HFFc6 (cell line): ENCODE measurements at regions not wholly inside any gene's neighbourhood (a gene's known extent, or its start where the extent isn't known, plus 50 kb on each side); places are given as distances from the start of the nearest gene placed in this dataset.

Experiments used
- DNase-seq: peaks from one replicate; pipeline ENCODE4 v3.0.0-alpha.2; 2018
- H3K27ac Mint-ChIP-seq: 2 replicates; pipeline ENCODE4 v1.8.0; 2020; ENCODE audit warnings: mild to moderate bottlenecking, mixed read lengths
- H3K27me3 Mint-ChIP-seq: 2 replicates; pipeline ENCODE4 v1.8.0; 2021; ENCODE audit warnings: mild to moderate bottlenecking, moderate library complexity, mixed read lengths; ENCODE audit not compliant: insufficient read depth
- H3K36me3 Mint-ChIP-seq: 2 replicates; pipeline ENCODE4 v1.8.0; 2021; ENCODE audit warnings: low read depth, mixed read lengths
- H3K4me1 Mint-ChIP-seq: 2 replicates; pipeline ENCODE4 v1.8.0; 2020; ENCODE audit warnings: low read depth, mixed read lengths
- H3K4me3 Mint-ChIP-seq: 2 replicates; pipeline ENCODE4 v1.8.0; 2020; ENCODE audit warnings: mild to moderate bottlenecking, moderate library complexity, mixed read lengths
- H3K9me3 Mint-ChIP-seq: 2 replicates; pipeline ENCODE4 v1.8.0; 2020; ENCODE audit warnings: mild to moderate bottlenecking, mixed read lengths
- TF ChIP-seq, protein P1 (sequence below): fragments of 200-600 bp; sonication (generic); IDR thresholded peaks from 2 replicates; pipeline ENCODE4 v1.5.0; 2021; ENCODE audit warnings: antibody characterized with exemption, mild to moderate bottlenecking

DNA sequence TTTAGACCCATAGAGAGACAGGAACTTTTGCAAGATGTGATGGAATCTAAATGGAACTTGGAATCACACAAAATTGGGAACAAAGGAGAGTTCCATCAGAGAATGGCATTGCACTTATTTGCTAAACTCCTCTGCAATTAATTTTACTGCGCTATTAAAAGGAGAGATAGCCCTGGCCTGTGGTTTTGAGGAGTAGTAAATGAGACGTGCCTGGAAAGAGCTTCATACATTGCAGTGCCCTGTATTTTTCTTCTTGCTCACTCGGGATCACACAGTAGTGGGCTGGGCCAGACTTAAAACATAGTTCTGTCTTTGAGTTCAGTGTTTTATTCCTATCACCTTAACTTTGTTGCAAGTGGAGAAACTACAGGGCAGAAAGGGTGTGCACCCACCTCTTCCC, 94.4 kb upstream of the SLC27A6 start:
- TF ChIP-seq, protein P1, sequence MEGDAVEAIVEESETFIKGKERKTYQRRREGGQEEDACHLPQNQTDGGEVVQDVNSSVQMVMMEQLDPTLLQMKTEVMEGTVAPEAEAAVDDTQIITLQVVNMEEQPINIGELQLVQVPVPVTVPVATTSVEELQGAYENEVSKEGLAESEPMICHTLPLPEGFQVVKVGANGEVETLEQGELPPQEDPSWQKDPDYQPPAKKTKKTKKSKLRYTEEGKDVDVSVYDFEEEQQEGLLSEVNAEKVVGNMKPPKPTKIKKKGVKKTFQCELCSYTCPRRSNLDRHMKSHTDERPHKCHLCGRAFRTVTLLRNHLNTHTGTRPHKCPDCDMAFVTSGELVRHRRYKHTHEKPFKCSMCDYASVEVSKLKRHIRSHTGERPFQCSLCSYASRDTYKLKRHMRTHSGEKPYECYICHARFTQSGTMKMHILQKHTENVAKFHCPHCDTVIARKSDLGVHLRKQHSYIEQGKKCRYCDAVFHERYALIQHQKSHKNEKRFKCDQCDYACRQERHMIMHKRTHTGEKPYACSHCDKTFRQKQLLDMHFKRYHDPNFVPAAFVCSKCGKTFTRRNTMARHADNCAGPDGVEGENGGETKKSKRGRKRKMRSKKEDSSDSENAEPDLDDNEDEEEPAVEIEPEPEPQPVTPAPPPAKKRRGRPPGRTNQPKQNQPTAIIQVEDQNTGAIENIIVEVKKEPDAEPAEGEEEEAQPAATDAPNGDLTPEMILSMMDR = no peak
- H3K4me3 Mint-ChIP-seq = no peak overlapping the region
- no peaks in the 10 kb centered on the region; the same call in 1 of the 2 replicates for H3K27me3 Mint-ChIP-seq
- H3K4me1 Mint-ChIP-seq = no peaks in the 10 kb centered on the region
- no peak for DNase-seq
- H3K27ac Mint-ChIP-seq = no peak overlapping the region
- H3K9me3 Mint-ChIP-seq = peaks cover 4% of the 10 kb centered on the region
- no peaks in the 10 kb centered on the region for H3K36me3 Mint-ChIP-seq

DNA sequence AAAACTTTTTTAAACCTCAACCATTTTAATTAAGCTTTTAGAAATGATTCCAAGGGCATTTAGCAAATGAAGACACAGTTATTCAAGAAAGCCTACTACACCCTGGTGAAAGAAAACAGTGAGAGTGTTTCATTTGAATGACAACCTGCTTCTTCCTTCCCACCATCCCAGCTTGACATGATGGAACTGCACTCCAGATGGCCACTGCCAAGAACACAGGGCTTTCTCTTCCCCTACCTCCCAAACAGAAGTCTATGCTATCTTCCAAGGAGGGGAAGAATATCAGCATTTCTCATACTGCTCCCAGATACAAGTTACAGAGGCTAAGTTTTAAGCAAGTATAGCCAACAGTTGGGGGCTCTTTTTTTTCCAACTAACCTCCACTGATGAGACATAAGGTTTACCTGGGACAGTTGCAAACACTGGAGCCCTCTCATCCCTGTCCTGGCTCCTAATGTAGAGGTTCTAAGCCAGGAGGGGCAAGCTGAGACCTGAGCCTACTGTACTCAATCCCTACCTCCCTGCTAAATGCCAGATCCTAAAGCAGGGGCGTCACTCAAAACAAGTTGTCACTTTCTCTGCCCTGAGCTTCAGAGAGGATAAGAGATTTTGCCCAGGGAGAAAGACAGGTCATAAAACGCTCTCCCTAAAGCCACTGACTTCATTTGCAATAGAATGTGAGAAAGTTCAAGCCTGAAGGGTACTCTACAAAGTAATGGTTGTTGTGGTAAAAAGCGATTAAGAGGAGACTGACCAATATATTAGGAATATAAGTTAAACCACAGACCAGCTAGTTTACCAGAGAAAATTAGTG, 88.5 kb upstream of the SLC27A6 start:
- H3K9me3 Mint-ChIP-seq = no peaks in the 10 kb centered on the region
- H3K27me3 Mint-ChIP-seq = no peaks in the 10 kb centered on the region; the same call in 1 of the 2 replicates
- TF ChIP-seq, protein P1 = no peak
- no peak for DNase-seq
- no peak overlapping the region for H3K4me3 Mint-ChIP-seq
- no peaks in the 10 kb centered on the region for H3K4me1 Mint-ChIP-seq
- no peaks in the 10 kb centered on the region for H3K36me3 Mint-ChIP-seq
- no peak overlapping the region for H3K27ac Mint-ChIP-seq

DNA sequence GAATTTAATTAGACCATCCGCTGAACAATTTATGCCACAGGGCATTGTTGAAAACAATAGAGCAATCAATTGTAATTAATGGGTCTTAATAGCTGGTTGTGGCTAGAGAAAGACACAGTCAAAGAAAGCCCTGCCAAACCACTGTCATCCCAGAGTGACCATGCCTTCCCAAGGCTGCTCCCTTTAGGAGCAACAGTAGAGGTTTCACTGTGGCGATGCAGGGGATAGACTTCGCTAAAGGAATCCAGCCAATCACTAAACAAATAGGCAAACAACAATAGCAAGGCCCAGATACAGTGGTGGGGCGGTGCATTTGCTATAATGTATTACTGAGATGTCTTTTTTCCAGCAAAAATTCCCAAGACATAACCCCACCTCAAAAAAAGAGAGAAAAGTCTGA, 87.8 kb upstream of the SLC27A6 start:
- Mint-ChIP-seq H3K27ac (no peak overlapping the region), H3K27me3 (no peaks in the 10 kb centered on the region), H3K4me1 (no peaks in the 10 kb centered on the region), H3K4me3 (no peak overlapping the region), H3K9me3 (no peaks in the 10 kb centered on the region), H3K36me3 (no peaks in the 10 kb centered on the region)
- DNase-seq = no peak
- TF ChIP-seq, protein P1 = no peak

DNA sequence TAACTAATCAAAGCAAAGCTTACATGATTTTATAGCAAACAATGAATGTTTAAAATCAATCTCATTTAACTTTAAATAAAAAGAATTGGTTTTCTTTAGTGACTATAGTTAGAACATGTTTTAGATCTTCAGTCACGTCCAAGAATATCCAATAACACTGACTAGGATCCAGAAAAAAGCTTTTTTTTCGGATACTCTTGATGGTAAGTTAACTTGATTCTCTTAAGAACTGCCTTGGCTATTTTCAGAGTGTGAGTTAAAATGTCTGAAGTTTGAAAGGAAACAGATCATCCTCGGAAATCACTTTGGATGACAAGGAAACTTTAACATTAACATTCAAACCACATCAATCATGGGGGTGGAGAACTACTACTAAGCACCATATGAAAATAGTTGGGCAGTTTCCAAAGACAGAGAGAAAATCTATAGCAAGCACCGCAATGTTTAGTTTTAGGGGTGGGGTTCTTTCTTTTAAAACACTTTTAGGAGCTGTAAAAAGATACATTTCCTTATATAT, 83.7 kb upstream of the SLC27A6 start:
- TF ChIP-seq, protein P1 = no peak
- no peak for DNase-seq
- Mint-ChIP-seq H3K4me3 (no peak overlapping the region), H3K36me3 (no peaks in the 10 kb centered on the region), H3K27me3 (no peaks in the 10 kb centered on the region), H3K9me3 (peaks cover 11% of the 10 kb centered on the region), H3K27ac (no peak overlapping the region), H3K4me1 (no peaks in the 10 kb centered on the region)

DNA sequence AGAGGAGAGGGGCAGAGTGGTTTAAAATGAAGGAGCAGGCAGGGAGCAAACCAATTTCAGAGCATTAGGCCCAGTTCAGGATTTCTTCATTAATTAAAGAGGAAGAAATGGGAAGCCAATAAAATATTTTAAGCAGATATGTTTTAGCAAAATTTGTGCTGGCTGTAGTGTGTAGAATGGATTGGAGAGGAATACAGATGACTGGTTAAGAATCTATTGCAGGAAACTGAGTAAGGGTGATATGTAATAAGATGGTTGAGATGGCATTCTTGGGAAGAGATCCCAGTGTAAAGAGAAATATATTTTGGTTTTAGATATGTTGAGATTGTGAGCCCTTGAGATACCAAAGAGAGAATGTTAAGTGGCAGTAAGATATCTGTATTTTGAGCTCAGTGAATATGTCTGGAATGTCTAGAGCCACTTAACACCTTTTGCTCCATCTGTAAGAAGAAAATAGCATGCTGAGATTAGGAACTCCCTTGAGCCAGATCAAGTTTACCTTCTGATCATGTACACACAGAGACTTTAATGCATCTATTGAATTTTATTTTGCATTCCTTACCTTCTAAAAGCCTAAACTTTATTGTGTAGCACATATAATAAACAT, 79.5 kb upstream of the SLC27A6 start:
- Mint-ChIP-seq H3K36me3 (no peaks in the 10 kb centered on the region), H3K27ac (no peak overlapping the region), H3K4me3 (no peak overlapping the region), H3K4me1 (no peaks in the 10 kb centered on the region), H3K9me3 (peaks cover 14% of the 10 kb centered on the region), H3K27me3 (no peaks in the 10 kb centered on the region)
- TF ChIP-seq, protein P1 = no peak
- no peak for DNase-seq
